ENCODE measurements at regions not wholly inside any gene's neighbourhood (a gene's known extent, or its start where the extent isn't known, plus 50 kb on each side); places are given as distances from the start of the nearest gene placed in this dataset.

DNA sequence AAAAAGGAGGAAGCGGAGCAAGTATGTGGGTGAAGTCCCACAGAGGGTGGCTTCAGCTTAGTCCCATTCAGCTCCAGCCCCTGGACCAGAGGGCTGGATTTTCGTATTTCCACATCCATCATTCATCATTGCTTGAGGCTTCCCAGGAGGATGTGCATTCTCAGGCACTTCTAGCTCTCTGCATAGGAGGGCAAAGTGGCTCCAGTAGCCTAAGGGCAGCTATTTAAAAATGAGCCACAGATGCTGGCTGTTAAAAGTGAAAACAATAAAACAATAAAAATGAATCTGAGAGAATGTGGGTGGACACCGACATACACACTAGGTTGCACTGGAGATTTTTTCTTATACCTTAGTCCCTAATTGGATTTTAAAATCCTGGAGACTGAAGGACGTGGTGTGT is 629.2 kb upstream of the ZNF385D start:
- DNase-seq (ENCODE audit: low read depth in 1 of 2, low spot score in 2 of 2) (no peak), FAIRE-seq (no peak)
- no peak overlapping the region for H3K23ac ChIP-seq (ENCODE audit: insufficient read length)
- no peaks in the 10 kb centered on the region for H3K27me3 ChIP-seq (replicated peaks in 1 of 4; ENCODE audit: control insufficient read depth in 3 of 4, extremely low read depth in 1 of 4, insufficient read depth in 3 of 4, low read length in 3 of 4)
- H4K8ac ChIP-seq (ENCODE audit: extremely low read depth, insufficient read depth, low read length) = no peak overlapping the region
- H2BK20ac ChIP-seq (ENCODE audit: low read length) = no peak overlapping the region
- no peak overlapping the region for H2BK15ac ChIP-seq (ENCODE audit: low read length)
- no peaks in the 10 kb centered on the region for H3K9me3 ChIP-seq (ENCODE audit: insufficient read depth in 2 of 2, low read depth in 1 of 2, low read length in 1 of 2)
- H3K4me2 ChIP-seq (ENCODE audit: insufficient read depth in 1 of 2, low read depth in 2 of 2, low read length in 2 of 2) = no peak overlapping the region
- ChIA-PET POLR2A (ENCODE audit: partially characterized antibody) (no interaction called here), CTCF (ENCODE audit: partially characterized antibody) (interaction anchor here (0.7 kb wide), 1 partner anchor 110 kb away, joined by 3 read pairs; no protein-coding TSS in a partner anchor)
- H3K23me2 ChIP-seq (ENCODE audit: low read depth, low read length) = no peaks in the 10 kb centered on the region
- H2BK120ac ChIP-seq (replicated peaks; ENCODE audit: low read depth, low read length) = no peak overlapping the region
- H3K4me3 ChIP-seq (ENCODE audit: extremely low read depth in 1 of 4, insufficient read depth in 2 of 4, low read depth in 3 of 4, low read length in 4 of 4) = no peak overlapping the region
- no peak overlapping the region for H3K27ac ChIP-seq (ENCODE audit: low read depth, low read length)
- no peaks in the 10 kb centered on the region for H3K4me1 ChIP-seq (replicated peaks in 1 of 4; ENCODE audit: control insufficient read depth in 3 of 4, insufficient read depth in 4 of 4, low read length in 3 of 4)
- H3K79me2 ChIP-seq (ENCODE audit: control insufficient read depth in 1 of 2, insufficient read depth in 2 of 2, low read length in 2 of 2) = no peaks in the 10 kb centered on the region
- no peak overlapping the region for H3K14ac ChIP-seq (ENCODE audit: insufficient read length)
- no peaks in the 10 kb centered on the region for H3K79me1 ChIP-seq (ENCODE audit: low read depth, low read length)
- no peak overlapping the region for H4K91ac ChIP-seq (replicated peaks; ENCODE audit: insufficient read length, low read length)
- no peak overlapping the region for H2AFZ ChIP-seq (ENCODE audit: low read length)
- no peak overlapping the region for H4K5ac ChIP-seq (ENCODE audit: insufficient read length, low read depth, low read length)
- no peak overlapping the region for H2BK5ac ChIP-seq (ENCODE audit: low read depth, low read length)
- H2AK5ac ChIP-seq (ENCODE audit: low read depth, low read length) = no peak overlapping the region
- WGBS, 2 experiments (ENCODE audit: extremely low coverage in 1 of 2, insufficient coverage in 1 of 2, insufficient read length in 1 of 2, insufficient replicate concordance in 2 of 2, low coverage in 1 of 2, low lambda C conversion rate in 2 of 2, missing lambda C conversion rate in 1 of 2) = 90% methylated on average over 4 of the region's 4 CpGs; no CpG with 5 or more reads in 1 of the 2 experiments
- H3K18ac ChIP-seq (ENCODE audit: extremely low read depth, low read length) = no peak overlapping the region
- H4K20me1 ChIP-seq (replicated peaks in 1 of 2; ENCODE audit: control insufficient read depth in 1 of 2, insufficient read depth in 2 of 2, low read length in 2 of 2) = no peaks in the 10 kb centered on the region
- no peak overlapping the region for H3K4ac ChIP-seq (replicated peaks; ENCODE audit: insufficient read length, low read depth, low read length)
- H3K9ac ChIP-seq (replicated peaks in 1 of 4; ENCODE audit: extremely low read depth in 1 of 4, low read depth in 3 of 4, low read length in 3 of 4) = no peak overlapping the region
- H2BK12ac ChIP-seq (ENCODE audit: low read depth, low read length) = no peak overlapping the region
- no peak overlapping the region for H3K56ac ChIP-seq (replicated peaks; ENCODE audit: insufficient read length, low read depth, low read length)
- H3K36me3 ChIP-seq (ENCODE audit: control insufficient read depth in 2 of 4, insufficient read depth in 4 of 4, low read length in 3 of 4) = no peaks in the 10 kb centered on the region
- TF ChIP-seq PHF8 (conservative IDR thresholded peaks at IDR 0.05; ENCODE audit: low read depth, low read length) (no peak), SAP30 (IDR thresholded peaks at IDR 0.05; ENCODE audit: insufficient read depth, insufficient replicate concordance, low read length) (no peak), SIN3A (conservative IDR thresholded peaks at IDR 0.05 in 1 of 2, IDR thresholded peaks at IDR 0.05 in 1 of 2; ENCODE audit: low read depth in 1 of 2, low read length in 2 of 2) (no peak), GTF2F1 (IDR thresholded peaks at IDR 0.05; ENCODE audit: borderline replicate concordance, low read depth, low read length) (no peak), SUZ12 (IDR thresholded peaks at IDR 0.05; ENCODE audit: low read length) (no peak), CHD1 (IDR thresholded peaks at IDR 0.05; ENCODE audit: low read depth, low read length) (no peak), ASH2L (IDR thresholded peaks at IDR 0.05; ENCODE audit: low read length) (no peak), POLR2AphosphoS5 (IDR thresholded peaks at IDR 0.05; ENCODE audit: low read depth, low read length) (no peak), KDM5A (IDR thresholded peaks at IDR 0.05; ENCODE audit: low read length) (no peak), TEAD4 (IDR thresholded peaks at IDR 0.05; ENCODE audit: low read depth, low read length) (no peak)
- TF ChIP-seq, protein P1, sequence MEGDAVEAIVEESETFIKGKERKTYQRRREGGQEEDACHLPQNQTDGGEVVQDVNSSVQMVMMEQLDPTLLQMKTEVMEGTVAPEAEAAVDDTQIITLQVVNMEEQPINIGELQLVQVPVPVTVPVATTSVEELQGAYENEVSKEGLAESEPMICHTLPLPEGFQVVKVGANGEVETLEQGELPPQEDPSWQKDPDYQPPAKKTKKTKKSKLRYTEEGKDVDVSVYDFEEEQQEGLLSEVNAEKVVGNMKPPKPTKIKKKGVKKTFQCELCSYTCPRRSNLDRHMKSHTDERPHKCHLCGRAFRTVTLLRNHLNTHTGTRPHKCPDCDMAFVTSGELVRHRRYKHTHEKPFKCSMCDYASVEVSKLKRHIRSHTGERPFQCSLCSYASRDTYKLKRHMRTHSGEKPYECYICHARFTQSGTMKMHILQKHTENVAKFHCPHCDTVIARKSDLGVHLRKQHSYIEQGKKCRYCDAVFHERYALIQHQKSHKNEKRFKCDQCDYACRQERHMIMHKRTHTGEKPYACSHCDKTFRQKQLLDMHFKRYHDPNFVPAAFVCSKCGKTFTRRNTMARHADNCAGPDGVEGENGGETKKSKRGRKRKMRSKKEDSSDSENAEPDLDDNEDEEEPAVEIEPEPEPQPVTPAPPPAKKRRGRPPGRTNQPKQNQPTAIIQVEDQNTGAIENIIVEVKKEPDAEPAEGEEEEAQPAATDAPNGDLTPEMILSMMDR (IDR thresholded peaks at IDR 0.05; ENCODE audit: control extremely low read depth in 1 of 3, insufficient read depth in 1 of 3, low read depth in 1 of 3, low read length in 3 of 3) = no peak
- TF ChIP-seq, protein P2, sequence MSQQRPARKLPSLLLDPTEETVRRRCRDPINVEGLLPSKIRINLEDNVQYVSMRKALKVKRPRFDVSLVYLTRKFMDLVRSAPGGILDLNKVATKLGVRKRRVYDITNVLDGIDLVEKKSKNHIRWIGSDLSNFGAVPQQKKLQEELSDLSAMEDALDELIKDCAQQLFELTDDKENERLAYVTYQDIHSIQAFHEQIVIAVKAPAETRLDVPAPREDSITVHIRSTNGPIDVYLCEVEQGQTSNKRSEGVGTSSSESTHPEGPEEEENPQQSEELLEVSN (IDR thresholded peaks at IDR 0.05) = no peak

Data from H1 (cell line).